ENCODE measurements at regions not wholly inside any gene's neighbourhood (a gene's known extent, or its start where the extent isn't known, plus 50 kb on each side); places are given as distances from the start of the nearest gene placed in this dataset.

GRCh38 chr17:71974051-71974450, 146.8 kb upstream of the SOX9 start:
- no peak overlapping the region for H2BK5ac ChIP-seq (ENCODE audit: low read depth, low read length, poor library complexity, severe bottlenecking)
- no TSS peak for BruUV-seq (replicated peaks)
- ChIA-PET POLR2A (ENCODE audit: unreplicated experiment) (no interaction called here), CTCF (no interaction called here)
- no peak overlapping the region; the same call in 1 of the 2 replicates for H3K14ac ChIP-seq (replicated peaks; ENCODE audit: low read depth, low read length)
- H3K36me3 ChIP-seq (ENCODE audit: control insufficient read depth, insufficient read depth, low read length) = no peaks in the 10 kb centered on the region
- H2AK9ac ChIP-seq (replicated peaks; ENCODE audit: low read depth, low read length, poor library complexity) = no peak overlapping the region
- no peak overlapping the region for H2BK15ac ChIP-seq (ENCODE audit: low read depth, low read length)
- no peak overlapping the region for H3K4ac ChIP-seq (ENCODE audit: low read depth, low read length)
- no peak overlapping the region for H3K23ac ChIP-seq (ENCODE audit: low read depth, low read length)
- in situ Hi-C loops (cut with MboI; ENCODE audit: low sequenced_read_pairs) = loop anchor here (25.0 kb wide), 1 partner anchor 563 kb away; no protein-coding TSS in a partner anchor
- WGBS, 2 experiments (ENCODE audit: extremely low coverage in 2 of 2, insufficient read length in 1 of 2) = 100% methylated on average over 1 of the region's 4 CpGs; no CpG with 5 or more reads in 1 of the 2 experiments
- ATAC-seq (ENCODE audit: low read depth) = no peak
- no peak overlapping the region for H3K9ac ChIP-seq (ENCODE audit: low read depth, low read length)
- no peak overlapping the region for H3K18ac ChIP-seq (ENCODE audit: low read depth, low read length)
- no peak for DNase-seq
- no peak overlapping the region for H4K8ac ChIP-seq (ENCODE audit: low read depth in 2 of 2, low read length in 2 of 2)
- H2AK5ac ChIP-seq (ENCODE audit: low read depth, low read length) = no peak overlapping the region
- H3K9me3 ChIP-seq (ENCODE audit: control insufficient read depth, insufficient read depth, low read length) = no peaks in the 10 kb centered on the region
- H4K20me1 ChIP-seq (ENCODE audit: insufficient read depth, low read length) = no peaks in the 10 kb centered on the region
- H3K27me3 ChIP-seq (ENCODE audit: control insufficient read depth, insufficient read depth, low read length) = no peaks in the 10 kb centered on the region
- intact Hi-C loops (cut with micrococcal nuclease) = loop anchor here (10.0 kb wide), 1 partner anchor 339 kb away; no protein-coding TSS in a partner anchor
- H3K4me1 ChIP-seq (ENCODE audit: control insufficient read depth, insufficient read depth, low read length) = peaks cover 3% of the 10 kb centered on the region; the same call in 1 of the 2 replicates
- H3K79me1 ChIP-seq (ENCODE audit: low read depth in 1 of 2, low read length in 2 of 2) = no peaks in the 10 kb centered on the region
- H3K27ac ChIP-seq (ENCODE audit: insufficient read depth, low read length) = no peak overlapping the region
- H3K4me3 ChIP-seq (ENCODE audit: insufficient read depth, low read depth, low read length) = no peak overlapping the region
- no peak for TF ChIP-seq SMC3 (IDR thresholded peaks at IDR 0.05; ENCODE audit: low read depth, low read length)
- TF ChIP-seq RFX5 (IDR thresholded peaks at IDR 0.05; ENCODE audit: low read depth, low read length) = no peak
- TF ChIP-seq FOS (IDR thresholded peaks at IDR 0.05; ENCODE audit: low read depth, low read length) = no peak
- no peak for TF ChIP-seq NFE2L2 (IDR thresholded peaks at IDR 0.05; ENCODE audit: low read depth, low read length)
- TF ChIP-seq RAD21 (IDR thresholded peaks at IDR 0.05; ENCODE audit: low read length) = no peak
- TF ChIP-seq MAZ (IDR thresholded peaks at IDR 0.05; ENCODE audit: borderline replicate concordance, low read depth, low read length) = no peak
- TF ChIP-seq POLR2A (IDR thresholded peaks at IDR 0.05; ENCODE audit: low read depth, low read length) = no peak
- no peak for TF ChIP-seq USF2 (IDR thresholded peaks at IDR 0.05; ENCODE audit: low read depth, low read length)
- no peak overlapping the region for H3K4me2 ChIP-seq (ENCODE audit: low read depth, low read length)
- no peak overlapping the region for H4K5ac ChIP-seq (ENCODE audit: low read depth, low read length)
- no peak overlapping the region for H4K91ac ChIP-seq (ENCODE audit: insufficient read depth, low read depth, low read length)
- no peak overlapping the region for H2AFZ ChIP-seq (replicated peaks; ENCODE audit: low read length, poor library complexity)
- peaks cover 5% of the 10 kb centered on the region for H3K9me1 ChIP-seq (ENCODE audit: insufficient read depth, low read length)
- no peak overlapping the region for H2BK20ac ChIP-seq (ENCODE audit: low read depth, low read length)
- H2BK120ac ChIP-seq (ENCODE audit: low read depth, low read length) = no peak overlapping the region
- no peak overlapping the region for H3K56ac ChIP-seq (ENCODE audit: extremely low read depth, insufficient read depth, low read length)
- dilution Hi-C loops (cut with HindIII; ENCODE audit: low sequenced_read_pairs, unreplicated experiment) = no loop called here

All from IMR-90 (cell line).